ENCODE measurements at regions not wholly inside any gene's neighbourhood (a gene's known extent, or its start where the extent isn't known, plus 50 kb on each side); places are given as distances from the start of the nearest gene placed in this dataset.
"Not testable (repeated sequence)": the region's sequence is repeated elsewhere in the genome, so short reads cannot be mapped to it uniquely, and the experiment has no call there.

GRCh38 chr1:815147-815922, 108.4 kb upstream of the SAMD11 start:
- DNase-seq (ENCODE audit: low spot score in 2 of 2); FAIRE-seq: not testable (repeated sequence)

- FAIRE-seq; DNase-seq (ENCODE audit: low spot score in 2 of 2): not testable (repeated sequence)
These were observed 106.6 kb upstream of the SAMD11 start for GRCh38 chr1:817071-817599.

- DNase-seq (ENCODE audit: low spot score in 2 of 2), result not testable (repeated sequence)
These were observed 105.8 kb upstream of the SAMD11 start for GRCh38 chr1:817658-818617.

GRCh38 chr1:818618-819291, 105.0 kb upstream of the SAMD11 start:
- FAIRE-seq, result no peak
- DNase-seq (ENCODE audit: low spot score in 2 of 2), result no peak

More at GRCh38 chr1:817658-818617, 105.8 kb upstream of the SAMD11 start:
- FAIRE-seq, result not testable (repeated sequence)

- DNase-seq (ENCODE audit: low spot score in 2 of 2) (no peak), FAIRE-seq (no peak)
These were observed 102.8 kb upstream of the SAMD11 start for GRCh38 chr1:820962-821361.

- DNase-seq (ENCODE audit: low spot score in 2 of 2); FAIRE-seq: not testable (repeated sequence)
These were observed 96.9 kb upstream of the SAMD11 start for GRCh38 chr1:826808-827207.

GRCh38 chr1:827211-828063, 96.3 kb upstream of the SAMD11 start:
- not testable (repeated sequence) for FAIRE-seq
- peak; percentile 73 to 76 for DNase-seq (ENCODE audit: low spot score in 2 of 2)

GRCh38 chr1:829324-829723, 94.4 kb upstream of the SAMD11 start:
- FAIRE-seq; DNase-seq (ENCODE audit: low spot score in 2 of 2): not testable (repeated sequence)

- not testable (repeated sequence) for DNase-seq (ENCODE audit: low spot score in 2 of 2); FAIRE-seq
These were observed 93.8 kb upstream of the SAMD11 start for GRCh38 chr1:829932-830331.

GRCh38 chr1:830750-831149, 93.0 kb upstream of the SAMD11 start:
- not testable (repeated sequence) for FAIRE-seq; DNase-seq (ENCODE audit: low spot score in 2 of 2)

- DNase-seq (ENCODE audit: low spot score in 2 of 2) (no peak), FAIRE-seq (no peak)
These were observed 92.2 kb upstream of the SAMD11 start for GRCh38 chr1:831522-831921.

GRCh38 chr1:832136-832535, 91.6 kb upstream of the SAMD11 start:
- no peak for DNase-seq (ENCODE audit: low spot score in 2 of 2)
- FAIRE-seq, result no peak

- FAIRE-seq; DNase-seq (ENCODE audit: low spot score in 2 of 2): not testable (repeated sequence)
These were observed 90.5 kb upstream of the SAMD11 start for GRCh38 chr1:833226-833625.

GRCh38 chr1:835509-835908, 88.2 kb upstream of the SAMD11 start:
- not testable (repeated sequence) for FAIRE-seq; DNase-seq (ENCODE audit: low spot score in 2 of 2)

- not testable (repeated sequence) for DNase-seq (ENCODE audit: low spot score in 2 of 2); FAIRE-seq
These were observed 86.1 kb upstream of the SAMD11 start for GRCh38 chr1:837601-838000.

- FAIRE-seq; DNase-seq (ENCODE audit: low spot score in 2 of 2): not testable (repeated sequence)
These were observed 85.4 kb upstream of the SAMD11 start for GRCh38 chr1:838291-838690.

- not testable (repeated sequence) for FAIRE-seq; DNase-seq (ENCODE audit: low spot score in 2 of 2)
These were observed 83.1 kb upstream of the SAMD11 start for GRCh38 chr1:840592-840991.

- not testable (repeated sequence) for FAIRE-seq; DNase-seq (ENCODE audit: low spot score in 2 of 2)
These were observed 81.9 kb upstream of the SAMD11 start for GRCh38 chr1:841671-842425.
